CD14-positive monocyte (primary cell): ENCODE measurements at regions not wholly inside any gene's neighbourhood (a gene's known extent, or its start where the extent isn't known, plus 50 kb on each side); places are given as distances from the start of the nearest gene placed in this dataset.

Experiments used
- DNase-seq, 3 donors: peaks; one replicate each; pipeline ENCODE4 v3.0.0-alpha.2; 2011 to 2022
- H2AFZ ChIP-seq: 2 replicates; pipeline ENCODE4 v1.6.0; 2012; ENCODE audit warnings: mild to moderate bottlenecking, low read depth, low read length, inconsistent platforms; ENCODE audit not compliant: insufficient read depth, poor library complexity, severe bottlenecking
- H3K27ac ChIP-seq, 2 donors: 1 replicate in 1 of 2; 2 replicates in 1 of 2; pipeline ENCODE4 v1.5.1; 2012 to 2013; ENCODE audit warnings: low read length in 2 of 2, control low read depth in 1 of 2, inconsistent platforms in 1 of 2, low read depth in 1 of 2, mild to moderate bottlenecking in 1 of 2
- H3K27me3 ChIP-seq, 2 donors: one replicate each; pipeline versions ENCODE4 v1.6.0 to v1.6.1; 2011 to 2013; ENCODE audit warnings: low read length in 2 of 2; ENCODE audit not compliant: control insufficient read depth in 2 of 2, insufficient read depth in 2 of 2
- H3K36me3 ChIP-seq, 2 donors: replicated peaks in 1 of 2; 1 replicate in 1 of 2; 2 replicates in 1 of 2; pipeline versions ENCODE4 v1.5.1 to v1.6.1; 2012 to 2013; ENCODE audit warnings: low read length in 2 of 2, control low read depth in 1 of 2, inconsistent platforms in 1 of 2, mild to moderate bottlenecking in 1 of 2; ENCODE audit not compliant: insufficient read depth in 2 of 2, control insufficient read depth in 1 of 2
- H3K4me1 ChIP-seq, 2 donors: 1 replicate in 1 of 2; 2 replicates in 1 of 2; pipeline versions ENCODE4 v1.5.1 to v1.6.1; 2012 to 2013; ENCODE audit warnings: low read length in 2 of 2, control low read depth in 1 of 2, inconsistent platforms in 1 of 2, mild to moderate bottlenecking in 1 of 2, moderate library complexity in 1 of 2; ENCODE audit not compliant: insufficient read depth in 2 of 2, control insufficient read depth in 1 of 2
- H3K4me2 ChIP-seq: replicated peaks from 2 replicates; pipeline ENCODE3; 2012; ENCODE audit warnings: low read length, moderate library complexity, mild to moderate bottlenecking; ENCODE audit not compliant: poor library complexity, severe bottlenecking; ENCODE audit errors: extremely low read depth
- H3K4me3 ChIP-seq, 3 experiments: fragments of 200-600 bp in 1 of 3; sonication (generic) in 1 of 3; replicated peaks in 1 of 3; 1 replicate in 2 of 3; 2 replicates in 1 of 3; pipeline ENCODE4 v1.5.1; 2011 to 2013; ENCODE audit warnings: low read length in 3 of 3, mild to moderate bottlenecking in 3 of 3, control low read depth in 2 of 3, low read depth in 2 of 3, inconsistent platforms in 1 of 3, moderate library complexity in 1 of 3
- H3K79me2 ChIP-seq: 2 replicates; pipeline ENCODE4 v1.6.0; 2012; ENCODE audit warnings: mild to moderate bottlenecking, control low read depth, inconsistent platforms, low read length, moderate library complexity; ENCODE audit not compliant: insufficient read depth
- H3K9ac ChIP-seq: 2 replicates; pipeline ENCODE4 v1.6.0; 2017; ENCODE audit warnings: low read length, mild to moderate bottlenecking; ENCODE audit not compliant: insufficient read depth, poor library complexity, severe bottlenecking
- H3K9me3 ChIP-seq, 2 donors: replicated peaks in 1 of 2; 1 replicate in 1 of 2; 2 replicates in 1 of 2; pipeline versions ENCODE4 v1.5.1 to v1.6.1; 2012 to 2013; ENCODE audit warnings: low read length in 2 of 2, control low read depth in 1 of 2; ENCODE audit not compliant: control insufficient read depth in 1 of 2, insufficient read depth in 1 of 2
- H4K20me1 ChIP-seq: 2 replicates; pipeline ENCODE4 v1.6.0; 2012; ENCODE audit warnings: mild to moderate bottlenecking, low read length, control low read depth, moderate library complexity; ENCODE audit not compliant: insufficient read depth
- H3K27ac Mint-ChIP-seq, 7 donors: one replicate each; pipeline ENCODE4 v1.8.0; 2020; ENCODE audit warnings: mild to moderate bottlenecking in 7 of 7, mixed read lengths in 7 of 7, moderate library complexity in 6 of 7, inconsistent platforms in 2 of 7
- H3K27me3 Mint-ChIP-seq, 3 donors: one replicate each; pipeline ENCODE4 v1.8.0; 2021 to 2022; ENCODE audit warnings: low read depth in 3 of 3, mild to moderate bottlenecking in 3 of 3, mixed read lengths in 3 of 3, moderate library complexity in 3 of 3, inconsistent platforms in 1 of 3
- H3K36me3 Mint-ChIP-seq, 2 donors: one replicate each; pipeline ENCODE4 v1.8.0; 2020; ENCODE audit warnings: mixed read lengths in 2 of 2, inconsistent platforms in 1 of 2, mild to moderate bottlenecking in 1 of 2
- H3K4me1 Mint-ChIP-seq: one replicate; pipeline ENCODE4 v1.8.0; 2020; ENCODE audit warnings: mild to moderate bottlenecking, mixed read lengths
- H3K4me3 Mint-ChIP-seq, 2 donors: one replicate each; pipeline ENCODE4 v1.8.0; 2020; ENCODE audit warnings: mild to moderate bottlenecking in 2 of 2, mixed read lengths in 2 of 2, moderate library complexity in 1 of 2
- H3K9me3 Mint-ChIP-seq, 7 donors: one replicate each; pipeline ENCODE4 v1.8.0; 2020 to 2022; ENCODE audit warnings: mixed read lengths in 7 of 7, mild to moderate bottlenecking in 6 of 7, moderate library complexity in 6 of 7, inconsistent platforms in 2 of 7
- CTCF ChIP-seq: fragments of 200-600 bp; IDR thresholded peaks from one replicate; pipeline ENCODE4 v1.8.0; 2022; ENCODE audit warnings: antibody characterized with exemption, mild to moderate bottlenecking
- WGBS: methylation state at CpG from one replicate; pipeline ENCODE4 v1.1.5; 2013; ENCODE audit warnings: missing lambda C conversion rate; ENCODE audit not compliant: insufficient coverage; 5-methylcytosine and 5-hydroxymethylcytosine counted together
- intact Hi-C, 2 donors: fragments of 100-400 bp; cut with micrococcal nuclease; formaldehyde crosslinking; loops; one replicate each; pipeline versions ENCODE4 v1.15.0 to v1.15.1; 2023

- Histone ChIP-seq H3K4me3 (no peak overlapping the region), H4K20me1 (no peaks in the 10 kb centered on the region), H3K27me3 (peaks cover 0 to 4% of the 10 kb centered on the region in 2 donors), H3K4me1 (no peaks in the 10 kb centered on the region), H3K4me2 (no peak overlapping the region), H3K36me3 (no peaks in the 10 kb centered on the region), H3K9me3 (peaks cover 6 to 16% of the 10 kb centered on the region in 2 donors), H3K79me2 (no peaks in the 10 kb centered on the region), H3K9ac (no peak overlapping the region), H3K27ac (no peak overlapping the region), H2AFZ (no peak overlapping the region)
- Mint-ChIP-seq H3K36me3 (no peaks in the 10 kb centered on the region), H3K4me1 (peaks cover 2% of the 10 kb centered on the region), H3K27ac (no peak overlapping the region), H3K9me3 (peaks cover 5 to 21% (median 7%) of the 10 kb centered on the region in 7 donors), H3K27me3 (peaks cover 0 to 10% (median 4%) of the 10 kb centered on the region in 3 donors), H3K4me3 (no peak overlapping the region)
- no peak for DNase-seq
- intact Hi-C loops = no loop called here
- 95% methylated on average over 8 of the region's 11 CpGs for WGBS
- no peak for TF ChIP-seq CTCF
These were observed 60.5 kb downstream of the MSX1 start for GRCh38 chr4:4919927-4920326.

GRCh38 chr4:4921077-4921476 is 61.6 kb downstream of the MSX1 start:
- Histone ChIP-seq H4K20me1 (no peaks in the 10 kb centered on the region), H3K36me3 (no peaks in the 10 kb centered on the region), H3K4me3 (no peak overlapping the region), H3K9ac (no peak overlapping the region), H3K4me2 (no peak overlapping the region), H3K4me1 (no peaks in the 10 kb centered on the region), H3K9me3 (peaks cover 6 to 16% of the 10 kb centered on the region in 2 donors), H2AFZ (no peak overlapping the region), H3K27ac (no peak overlapping the region), H3K79me2 (no peaks in the 10 kb centered on the region), H3K27me3 (peaks cover 0 to 4% of the 10 kb centered on the region in 2 donors)
- Mint-ChIP-seq H3K27me3 (peaks cover 1 to 10% (median 4%) of the 10 kb centered on the region in 3 donors), H3K4me3 (no peak overlapping the region), H3K27ac (no peak overlapping the region), H3K36me3 (no peaks in the 10 kb centered on the region), H3K9me3 (peaks cover 6 to 24% (median 11%) of the 10 kb centered on the region in 7 donors), H3K4me1 (peaks cover 2% of the 10 kb centered on the region)
- TF ChIP-seq CTCF = no peak
- no peak for DNase-seq
- WGBS = 100% methylated on average over 2 of the region's 2 CpGs
- intact Hi-C loops = no loop called here
